Amygdala (tissue), 56 donors: ENCODE measurements at regions not wholly inside any gene's neighbourhood (a gene's known extent, or its start where the extent isn't known, plus 50 kb on each side); places are given as distances from the start of the nearest gene placed in this dataset.
"Not testable (repeated sequence)": the region's sequence is repeated elsewhere in the genome, so short reads cannot be mapped to it uniquely, and the experiment has no call there.

ENCODE experiments used
- DNase-seq, 56 donors: peaks; one replicate each; lab custom pipeline; 2025; lab: John Stamatoyannopoulos, UW

- peak in 4 of 56 donors; percentile 1 to 10 (median 8) for DNase-seq
These were observed 135.2 kb upstream of the RFLNA start for GRCh38 chr12:124159655-124160054.

GRCh38 chr12:124160097-124160756 is 134.7 kb upstream of the RFLNA start:
- no peak for DNase-seq

DNA sequence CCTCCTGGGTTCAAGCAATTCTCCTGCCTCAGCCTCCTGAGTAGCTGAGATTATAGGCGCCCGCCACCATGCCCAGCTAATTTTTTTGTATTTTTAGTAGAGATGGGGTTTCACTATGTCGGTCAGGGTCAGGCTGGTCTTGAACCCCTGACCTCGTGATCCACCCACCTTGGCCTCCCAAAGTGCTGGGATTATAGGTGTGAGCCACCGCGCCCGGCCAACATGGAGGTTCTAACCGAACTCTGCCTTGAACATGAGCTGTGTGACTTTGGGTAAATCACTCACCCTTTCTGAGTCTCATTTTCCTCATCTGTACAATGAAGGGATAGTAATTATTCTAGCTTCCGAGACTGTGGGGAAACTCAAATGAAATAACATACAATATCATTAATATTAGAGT is 133.5 kb upstream of the RFLNA start:
- not testable (repeated sequence) for DNase-seq

GRCh38 chr12:124162151-124163110 is 132.5 kb upstream of the RFLNA start:
- no peak for DNase-seq

GRCh38 chr12:124165695-124166094 is 129.2 kb upstream of the RFLNA start:
- no peak for DNase-seq

- no peak for DNase-seq
These were observed 127.8 kb upstream of the RFLNA start for GRCh38 chr12:124167141-124167540.

DNA sequence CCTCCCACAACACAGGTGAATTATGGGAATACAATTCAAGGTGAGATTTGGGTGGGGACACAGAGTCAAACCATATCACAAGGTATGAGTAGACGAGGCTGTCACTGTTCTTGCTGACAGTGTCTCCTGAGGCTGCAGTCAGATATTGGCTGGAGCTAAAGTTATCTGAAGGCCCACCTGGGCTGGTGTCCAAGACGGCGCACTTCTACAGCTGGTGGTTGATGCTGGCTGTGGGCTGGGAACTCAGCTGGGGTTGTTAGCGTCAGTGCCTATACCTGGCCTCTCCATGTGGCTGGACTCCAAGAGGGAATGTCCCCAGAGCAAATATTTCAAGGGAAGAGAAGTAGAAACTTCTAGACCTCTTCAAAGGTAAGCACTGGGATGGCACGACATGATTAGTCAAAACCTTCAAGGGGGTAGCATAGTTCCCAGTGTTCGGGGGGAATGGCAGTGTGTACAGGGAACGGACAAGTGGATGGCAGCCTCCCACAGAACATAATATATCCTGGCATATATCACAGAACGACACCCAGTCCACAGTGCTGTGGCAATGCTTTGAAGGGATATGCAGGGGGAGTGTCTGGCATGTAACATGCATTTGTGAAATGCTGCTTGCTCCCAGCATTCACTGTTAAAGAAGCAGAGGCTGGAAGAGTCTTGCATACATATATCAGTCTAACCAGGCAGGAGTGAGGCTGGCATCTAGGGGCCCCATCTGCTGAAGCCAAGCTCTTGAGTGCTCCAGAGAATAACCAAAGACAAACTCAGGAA is 126.7 kb upstream of the RFLNA start:
- no peak for DNase-seq

DNA sequence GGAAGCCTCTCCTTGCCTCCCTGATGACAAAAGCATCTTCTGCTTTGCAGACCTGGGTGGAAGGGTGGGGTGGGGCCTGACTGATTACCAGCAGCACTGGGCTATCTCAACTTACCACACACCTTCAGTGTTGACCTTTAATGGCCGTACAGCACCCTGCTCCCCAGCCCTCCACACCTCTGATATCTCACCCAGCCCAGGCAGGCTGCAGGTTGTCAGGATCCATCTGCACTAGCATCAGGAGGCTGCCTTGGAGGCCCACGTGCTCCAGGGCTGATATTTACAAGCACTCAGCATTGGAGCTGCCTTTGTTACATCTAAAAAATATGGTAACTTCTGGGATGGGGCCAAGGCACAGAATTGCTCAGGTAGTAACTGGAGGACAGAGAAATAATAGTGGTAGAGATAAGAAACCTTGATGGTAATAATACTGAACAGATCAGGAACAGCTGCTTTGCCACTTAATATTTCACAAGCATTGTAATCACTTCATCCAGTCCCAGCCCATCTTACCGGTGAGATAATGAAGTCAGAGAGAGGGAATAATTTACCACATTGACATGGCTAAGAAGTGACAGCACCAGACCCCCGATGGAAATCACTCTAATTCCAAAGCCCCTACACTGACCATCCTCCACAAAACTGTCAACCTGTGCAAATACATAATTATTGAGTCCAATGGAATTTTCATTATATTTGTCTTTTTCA is 125.2 kb upstream of the RFLNA start:
- no peak for DNase-seq

GRCh38 chr12:124170760-124171159 is 124.1 kb upstream of the RFLNA start:
- no peak for DNase-seq

DNA sequence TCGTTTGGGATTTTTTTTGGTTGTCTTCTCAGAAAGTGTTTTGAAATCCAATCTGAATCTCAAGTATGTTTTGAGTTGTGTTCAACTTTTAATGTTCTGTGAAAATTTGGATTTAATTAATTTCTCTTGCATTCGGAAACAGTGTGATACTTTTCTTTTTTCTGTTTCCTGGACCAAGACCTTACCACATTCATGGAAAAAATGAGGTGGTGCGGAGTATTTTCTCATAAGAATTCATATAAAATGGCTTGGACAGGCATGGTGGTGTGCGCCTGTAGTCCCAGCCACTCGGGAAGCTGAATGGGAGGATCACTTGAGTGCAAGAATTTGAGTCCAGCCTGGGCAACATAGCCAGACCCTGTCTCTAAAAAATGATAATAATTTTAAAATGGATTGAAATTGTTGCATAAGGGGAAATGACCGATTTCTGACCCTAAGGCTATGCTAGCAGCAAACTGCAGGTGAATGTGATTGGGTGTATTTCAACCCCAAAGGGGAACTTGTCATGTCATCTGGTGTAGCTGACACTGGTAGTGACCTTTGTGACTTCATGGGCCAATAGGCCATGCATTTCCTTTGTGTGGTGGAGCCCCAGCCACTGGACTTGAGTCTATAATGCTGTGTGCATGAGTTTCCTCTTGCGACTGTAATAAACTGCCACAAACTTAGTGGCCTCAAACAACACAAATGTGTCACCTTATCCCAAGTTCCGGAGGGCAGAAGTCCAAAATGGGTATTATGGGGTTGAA is 123.5 kb upstream of the RFLNA start:
- no peak for DNase-seq

- no peak for DNase-seq
These were observed 122.3 kb upstream of the RFLNA start for GRCh38 chr12:124172636-124173035.

GRCh38 chr12:124173692-124174091 is 121.2 kb upstream of the RFLNA start:
- DNase-seq: no peak

DNA sequence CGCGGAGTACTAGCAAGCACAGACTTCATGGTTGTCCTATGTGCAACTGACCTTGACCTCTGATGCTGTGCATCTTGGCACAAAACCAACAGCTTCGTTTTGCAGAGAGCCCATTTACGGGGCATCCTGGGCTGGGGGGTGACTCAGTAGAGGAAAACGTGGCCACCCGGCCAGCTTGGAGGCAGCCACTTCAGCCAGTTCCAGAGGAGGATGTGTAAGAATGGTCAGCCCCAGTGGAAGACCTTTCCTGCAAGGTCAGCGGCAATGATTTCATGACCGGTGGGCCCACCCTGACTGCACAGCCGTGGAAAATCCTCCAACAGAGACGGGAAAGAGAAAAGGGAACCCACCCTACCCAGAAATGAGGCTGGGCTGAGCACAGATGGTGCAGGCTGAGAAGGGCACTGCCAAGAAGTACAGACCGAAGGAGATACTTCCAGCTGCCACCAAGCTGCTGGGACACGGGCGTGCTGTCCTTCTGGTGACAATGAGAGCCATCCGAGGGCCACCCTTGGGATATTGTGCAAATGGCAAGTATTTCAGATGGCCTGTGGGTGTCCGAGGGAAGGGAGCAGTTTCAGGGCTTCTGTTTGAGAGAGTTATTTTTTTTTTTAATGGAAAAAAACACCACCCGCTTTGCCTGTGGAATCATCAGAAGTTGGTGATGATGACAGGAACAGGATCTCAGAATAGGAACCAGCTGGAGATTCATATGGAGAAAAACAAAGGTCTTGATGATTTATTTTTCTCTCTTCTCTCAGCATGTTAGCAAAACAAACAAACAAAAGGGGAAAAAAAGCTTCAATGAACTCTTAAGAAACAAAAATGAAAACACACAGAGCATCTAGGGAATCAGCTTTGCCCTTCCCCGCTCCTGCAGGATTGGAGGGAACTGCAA is 120.2 kb upstream of the RFLNA start:
- peak in 1 of 56 donors; percentile 5 for DNase-seq

GRCh38 chr12:124175704-124176103 is 119.2 kb upstream of the RFLNA start:
- DNase-seq: no peak

DNA sequence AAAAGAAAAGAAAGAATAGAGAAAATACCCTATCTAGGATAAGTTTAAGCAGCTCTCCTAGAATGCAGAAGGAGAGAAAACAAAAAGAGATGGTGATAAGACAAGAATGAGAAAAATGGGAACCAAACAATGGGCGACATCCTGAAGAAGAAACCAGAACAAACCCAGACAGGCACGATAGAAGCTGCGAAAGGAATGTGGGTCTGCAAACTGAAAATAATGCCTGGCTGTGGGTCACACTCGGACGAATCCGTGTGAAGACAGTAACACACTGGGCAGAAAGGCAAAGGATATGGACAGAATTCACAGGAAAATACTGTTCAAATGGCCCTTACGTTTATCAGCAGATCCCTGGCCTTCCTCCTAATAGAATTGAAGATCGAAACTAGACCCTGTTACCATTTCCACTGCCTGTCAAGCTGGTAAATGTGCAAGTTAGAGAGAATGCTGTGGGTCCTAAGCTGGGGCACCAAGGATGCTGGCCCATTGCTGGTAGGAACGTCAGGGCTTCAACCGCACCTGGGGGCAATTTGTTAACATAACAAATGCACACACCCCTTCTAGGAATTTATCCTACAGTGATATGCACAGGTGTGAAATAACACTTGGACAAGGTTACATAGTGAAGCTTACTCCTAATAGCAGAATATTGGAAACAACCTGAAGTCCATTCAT is 117.5 kb upstream of the RFLNA start:
- DNase-seq: no peak

- no peak for DNase-seq
These were observed 117.0 kb upstream of the RFLNA start for GRCh38 chr12:124177951-124178316.

- DNase-seq: no peak
These were observed 114.8 kb upstream of the RFLNA start for GRCh38 chr12:124179936-124180607.

DNA sequence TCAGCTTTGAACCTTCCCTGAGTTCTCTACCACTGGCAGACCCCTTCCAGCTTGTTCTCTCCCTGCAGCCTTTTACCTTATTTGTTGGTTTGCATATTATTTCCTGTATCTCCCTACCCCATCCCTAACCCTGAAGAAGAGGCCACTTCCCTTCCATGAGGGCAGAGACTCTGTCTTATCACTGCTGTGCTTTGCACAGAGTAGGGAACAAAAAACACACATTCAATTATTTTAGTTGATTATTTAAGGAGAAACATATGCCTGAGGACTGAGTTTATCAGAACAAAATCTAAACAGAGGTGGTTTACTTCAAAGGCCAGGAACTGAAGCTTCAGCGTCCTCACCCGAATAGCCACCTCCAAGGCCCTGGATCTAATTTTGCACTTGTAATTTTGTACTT is 111.7 kb upstream of the RFLNA start:
- no peak for DNase-seq
